ENCODE measurements at regions not wholly inside any gene's neighbourhood (a gene's known extent, or its start where the extent isn't known, plus 50 kb on each side); places are given as distances from the start of the nearest gene placed in this dataset.
"Not testable (repeated sequence)": the region's sequence is repeated elsewhere in the genome, so short reads cannot be mapped to it uniquely, and the experiment has no call there.

DNA sequence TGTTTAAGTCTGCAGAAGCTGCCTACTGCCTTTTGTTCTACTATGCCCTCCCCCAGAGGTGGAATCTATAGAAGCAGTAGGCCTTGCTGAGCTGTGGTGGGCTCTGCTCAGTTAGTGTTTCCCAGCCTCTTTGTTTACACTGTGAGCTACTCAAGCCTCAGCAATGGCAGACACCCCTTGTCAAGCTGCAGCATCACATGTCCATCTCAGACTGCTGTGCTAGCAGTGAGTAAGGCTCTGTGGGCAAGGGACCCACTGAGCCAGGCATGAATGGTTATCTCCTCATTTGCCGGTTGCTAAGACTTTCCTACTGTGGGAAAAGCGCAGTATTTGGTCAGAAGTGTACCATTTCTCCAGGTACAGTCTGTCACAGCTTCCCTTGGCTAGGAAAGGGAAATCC, 167.4 kb upstream of the IGFBP3 start:
- Histone ChIP-seq H3K4ac (ENCODE audit: low read depth in 1 of 2, low read length in 2 of 2) (peak overlapping the region in 1 of 2 experiments; percentile 51), H3K18ac (ENCODE audit: low read depth in 1 of 2, low read length in 2 of 2) (peak overlapping the region in 1 of 2 experiments; percentile 70), H4K91ac (ENCODE audit: low read length) (peak overlapping the region; percentile 34), H3K14ac (ENCODE audit: low read length in 2 of 2) (peak overlapping the region in 1 of 2 experiments; percentile 79), H2BK12ac (ENCODE audit: low read length in 2 of 2) (peak overlapping the region in 1 of 2 experiments; percentile 18), H4K8ac (ENCODE audit: low read length) (peak overlapping the region; percentile 24)
- not testable (repeated sequence) for H2AK5ac ChIP-seq (ENCODE audit: low read length, severe bottlenecking); H2BK15ac ChIP-seq (ENCODE audit: low read depth, poor library complexity, severe bottlenecking); H3K23ac ChIP-seq (ENCODE audit: low read length in 2 of 2); H3K9ac ChIP-seq (ENCODE audit: low read length); H2BK5ac ChIP-seq (ENCODE audit: low read depth, low read length, poor library complexity, severe bottlenecking); H3K4me2 ChIP-seq (ENCODE audit: low read length, poor library complexity, severe bottlenecking); H3K36me3 ChIP-seq (ENCODE audit: control insufficient read depth in 1 of 2, insufficient read depth in 2 of 2, low read depth in 1 of 2, low read length in 2 of 2); H3K27ac ChIP-seq (ENCODE audit: low read length, poor library complexity, severe bottlenecking); DNase-seq; H2AFZ ChIP-seq (ENCODE audit: low read depth, low read length); H3K27me3 ChIP-seq (ENCODE audit: control insufficient read depth in 1 of 2, insufficient read depth in 1 of 2, low read length in 2 of 2); H3K4me3 ChIP-seq (ENCODE audit: insufficient read depth in 1 of 2, low read depth in 1 of 2, low read length in 2 of 2); H2BK120ac ChIP-seq (ENCODE audit: low read depth, low read length); H3K4me1 ChIP-seq (ENCODE audit: control insufficient read depth, insufficient read depth, low read depth, low read length); H3K9me3 ChIP-seq (ENCODE audit: control insufficient read depth, low read length); H3K79me1 ChIP-seq (replicated peaks; ENCODE audit: low read length, poor library complexity, severe bottlenecking)
- WGBS = 95% methylated on average over 2 of the region's 2 CpGs

DNA sequence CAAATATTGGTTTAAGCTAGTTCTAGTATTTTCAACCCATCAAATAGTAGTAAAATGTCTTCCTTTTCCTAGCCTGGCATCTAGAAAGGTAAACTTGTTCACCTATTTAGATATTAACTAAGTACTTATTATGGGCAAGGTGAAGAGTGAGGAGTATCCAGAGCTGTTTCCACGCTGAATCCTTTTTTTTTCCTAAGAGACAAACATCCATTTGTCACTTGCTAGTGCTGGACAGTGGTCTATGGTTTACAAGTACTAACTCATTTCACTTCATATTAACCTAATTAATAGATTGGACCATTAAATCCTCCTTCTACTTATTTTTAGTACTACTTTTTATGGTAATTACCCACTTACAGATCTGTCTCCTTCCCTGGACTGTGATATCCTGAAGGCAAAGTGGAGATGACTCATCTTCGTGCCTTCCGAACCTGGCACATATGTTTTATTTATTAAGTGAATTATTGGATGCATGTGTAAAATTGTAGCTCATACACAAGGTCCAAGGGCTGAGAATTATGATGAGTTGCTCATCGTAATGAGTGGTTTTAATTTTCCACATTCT, 159.6 kb upstream of the IGFBP3 start:
- Histone ChIP-seq H3K9me3 (ENCODE audit: control insufficient read depth, low read length) (no peaks in the 10 kb centered on the region), H3K79me1 (replicated peaks; ENCODE audit: low read length, poor library complexity, severe bottlenecking) (no peaks in the 10 kb centered on the region), H2BK120ac (ENCODE audit: low read depth, low read length) (no peak overlapping the region), H4K8ac (ENCODE audit: low read length) (no peak overlapping the region), H2BK15ac (ENCODE audit: low read depth, poor library complexity, severe bottlenecking) (no peak overlapping the region), H3K4ac (ENCODE audit: low read depth in 1 of 2, low read length in 2 of 2) (no peak overlapping the region), H3K23ac (ENCODE audit: low read length in 2 of 2) (no peak overlapping the region), H2BK12ac (ENCODE audit: low read length in 2 of 2) (no peak overlapping the region), H3K14ac (ENCODE audit: low read length in 2 of 2) (no peak overlapping the region), H3K4me2 (ENCODE audit: low read length, poor library complexity, severe bottlenecking) (no peak overlapping the region), H3K27ac (ENCODE audit: low read length, poor library complexity, severe bottlenecking) (no peak overlapping the region), H3K18ac (ENCODE audit: low read depth in 1 of 2, low read length in 2 of 2) (no peak overlapping the region), H3K4me3 (ENCODE audit: insufficient read depth in 1 of 2, low read depth in 1 of 2, low read length in 2 of 2) (no peak overlapping the region), H3K9ac (ENCODE audit: low read length) (no peak overlapping the region), H2AK5ac (ENCODE audit: low read length, severe bottlenecking) (no peak overlapping the region), H2AFZ (ENCODE audit: low read depth, low read length) (no peak overlapping the region), H3K4me1 (ENCODE audit: control insufficient read depth, insufficient read depth, low read depth, low read length) (no peaks in the 10 kb centered on the region), H2BK5ac (ENCODE audit: low read depth, low read length, poor library complexity, severe bottlenecking) (no peak overlapping the region), H4K91ac (ENCODE audit: low read length) (no peak overlapping the region), H3K27me3 (ENCODE audit: control insufficient read depth in 1 of 2, insufficient read depth in 1 of 2, low read length in 2 of 2) (no peaks in the 10 kb centered on the region), H3K36me3 (ENCODE audit: control insufficient read depth in 1 of 2, insufficient read depth in 2 of 2, low read depth in 1 of 2, low read length in 2 of 2) (no peaks in the 10 kb centered on the region)
- WGBS = 47% methylated on average over 2 of the region's 4 CpGs
- DNase-seq = no peak

DNA sequence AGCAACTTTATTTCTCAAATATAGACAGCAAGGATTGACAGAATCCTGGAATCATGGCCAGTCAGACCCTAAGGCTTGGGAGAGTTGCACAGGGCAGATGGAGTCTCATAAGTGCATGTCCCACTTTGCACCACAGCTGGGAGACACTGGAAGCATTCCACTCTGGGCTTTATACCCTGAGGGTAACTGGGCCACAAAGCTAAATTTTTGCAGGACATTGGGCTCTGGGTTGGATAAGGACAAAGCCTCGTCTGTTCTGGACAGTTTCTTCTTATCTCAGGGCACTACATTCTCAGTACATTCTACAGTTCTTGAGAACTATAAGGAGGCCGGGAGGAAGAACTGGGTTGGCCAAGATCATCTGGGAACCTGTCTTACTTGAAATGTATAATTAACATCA, 158.3 kb upstream of the IGFBP3 start:
- Histone ChIP-seq H3K4me1 (ENCODE audit: control insufficient read depth, insufficient read depth, low read depth, low read length) (no peaks in the 10 kb centered on the region), H3K4ac (ENCODE audit: low read depth in 1 of 2, low read length in 2 of 2) (no peak overlapping the region), H4K8ac (ENCODE audit: low read length) (no peak overlapping the region), H3K4me2 (ENCODE audit: low read length, poor library complexity, severe bottlenecking) (no peak overlapping the region), H3K4me3 (ENCODE audit: insufficient read depth in 1 of 2, low read depth in 1 of 2, low read length in 2 of 2) (no peak overlapping the region), H2AFZ (ENCODE audit: low read depth, low read length) (no peak overlapping the region), H3K18ac (ENCODE audit: low read depth in 1 of 2, low read length in 2 of 2) (peak overlapping the region in 1 of 2 experiments; percentile 12), H2BK12ac (ENCODE audit: low read length in 2 of 2) (no peak overlapping the region), H3K14ac (ENCODE audit: low read length in 2 of 2) (no peak overlapping the region), H2AK5ac (ENCODE audit: low read length, severe bottlenecking) (no peak overlapping the region), H3K27me3 (ENCODE audit: control insufficient read depth in 1 of 2, insufficient read depth in 1 of 2, low read length in 2 of 2) (no peaks in the 10 kb centered on the region), H3K9me3 (ENCODE audit: control insufficient read depth, low read length) (no peaks in the 10 kb centered on the region), H3K9ac (ENCODE audit: low read length) (no peak overlapping the region), H2BK120ac (ENCODE audit: low read depth, low read length) (no peak overlapping the region), H2BK5ac (ENCODE audit: low read depth, low read length, poor library complexity, severe bottlenecking) (no peak overlapping the region), H4K91ac (ENCODE audit: low read length) (no peak overlapping the region), H3K27ac (ENCODE audit: low read length, poor library complexity, severe bottlenecking) (no peak overlapping the region), H3K23ac (ENCODE audit: low read length in 2 of 2) (no peak overlapping the region), H2BK15ac (ENCODE audit: low read depth, poor library complexity, severe bottlenecking) (no peak overlapping the region), H3K79me1 (replicated peaks; ENCODE audit: low read length, poor library complexity, severe bottlenecking) (no peaks in the 10 kb centered on the region), H3K36me3 (ENCODE audit: control insufficient read depth in 1 of 2, insufficient read depth in 2 of 2, low read depth in 1 of 2, low read length in 2 of 2) (no peaks in the 10 kb centered on the region)
- WGBS = 83% methylated on average over 1 of the region's 2 CpGs
- no peak for DNase-seq

DNA sequence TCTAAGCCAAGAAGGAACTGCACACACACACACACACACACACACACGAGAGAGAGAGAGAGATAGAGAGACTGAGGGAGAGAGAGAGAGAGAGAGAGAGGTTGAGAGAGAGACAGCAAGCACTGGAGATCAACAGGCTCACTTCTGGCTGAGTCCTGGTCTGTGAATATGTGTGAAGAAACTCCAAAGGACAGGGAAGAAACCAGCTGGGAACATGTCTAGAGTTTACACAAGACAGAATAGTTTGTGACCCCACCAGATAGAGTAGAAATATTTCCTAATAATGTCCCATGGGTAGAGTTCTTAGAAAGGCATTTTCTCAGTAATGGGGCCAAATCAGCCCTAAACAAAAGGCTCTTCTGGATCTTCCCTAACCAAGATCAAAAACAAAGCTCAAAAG, 155.5 kb upstream of the IGFBP3 start:
- Histone ChIP-seq H3K14ac (ENCODE audit: low read length in 2 of 2) (no peak overlapping the region), H4K8ac (ENCODE audit: low read length) (no peak overlapping the region), H3K4me1 (ENCODE audit: control insufficient read depth, insufficient read depth, low read depth, low read length) (peaks cover 1% of the 10 kb centered on the region), H3K18ac (ENCODE audit: low read depth in 1 of 2, low read length in 2 of 2) (no peak overlapping the region), H2BK12ac (ENCODE audit: low read length in 2 of 2) (no peak overlapping the region), H3K27ac (ENCODE audit: low read length, poor library complexity, severe bottlenecking) (no peak overlapping the region), H3K27me3 (ENCODE audit: control insufficient read depth in 1 of 2, insufficient read depth in 1 of 2, low read length in 2 of 2) (no peaks in the 10 kb centered on the region), H3K36me3 (ENCODE audit: control insufficient read depth in 1 of 2, insufficient read depth in 2 of 2, low read depth in 1 of 2, low read length in 2 of 2) (no peaks in the 10 kb centered on the region), H3K4me2 (ENCODE audit: low read length, poor library complexity, severe bottlenecking) (no peak overlapping the region), H2BK15ac (ENCODE audit: low read depth, poor library complexity, severe bottlenecking) (no peak overlapping the region), H2AK5ac (ENCODE audit: low read length, severe bottlenecking) (no peak overlapping the region), H3K23ac (ENCODE audit: low read length in 2 of 2) (no peak overlapping the region), H2BK120ac (ENCODE audit: low read depth, low read length) (no peak overlapping the region), H3K79me1 (replicated peaks; ENCODE audit: low read length, poor library complexity, severe bottlenecking) (no peaks in the 10 kb centered on the region), H3K9ac (ENCODE audit: low read length) (no peak overlapping the region), H3K4me3 (ENCODE audit: insufficient read depth in 1 of 2, low read depth in 1 of 2, low read length in 2 of 2) (no peak overlapping the region), H2AFZ (ENCODE audit: low read depth, low read length) (no peak overlapping the region), H4K91ac (ENCODE audit: low read length) (no peak overlapping the region), H3K9me3 (ENCODE audit: control insufficient read depth, low read length) (no peaks in the 10 kb centered on the region), H2BK5ac (ENCODE audit: low read depth, low read length, poor library complexity, severe bottlenecking) (no peak overlapping the region), H3K4ac (ENCODE audit: low read depth in 1 of 2, low read length in 2 of 2) (no peak overlapping the region)
- 71% methylated on average over 1 of the region's 1 CpG for WGBS
- DNase-seq = peak; percentile 41

All from mesenchymal stem cell (in vitro differentiated cells and primary cell).